GM21619 (cell line): ENCODE measurements at regions not wholly inside any gene's neighbourhood (a gene's known extent, or its start where the extent isn't known, plus 50 kb on each side); places are given as distances from the start of the nearest gene placed in this dataset.

Experiments
- ATAC-seq: cut with Tn5 transposase; IDR thresholded peaks from one replicate; pipeline ENCODE4 v1.9.1; 2021; ENCODE audit not compliant: unreplicated experiment

GRCh38 chr13:68696907-68697306 lies 1410.7 kb upstream of the ATXN8OS start:
- ATAC-seq: no peak

DNA sequence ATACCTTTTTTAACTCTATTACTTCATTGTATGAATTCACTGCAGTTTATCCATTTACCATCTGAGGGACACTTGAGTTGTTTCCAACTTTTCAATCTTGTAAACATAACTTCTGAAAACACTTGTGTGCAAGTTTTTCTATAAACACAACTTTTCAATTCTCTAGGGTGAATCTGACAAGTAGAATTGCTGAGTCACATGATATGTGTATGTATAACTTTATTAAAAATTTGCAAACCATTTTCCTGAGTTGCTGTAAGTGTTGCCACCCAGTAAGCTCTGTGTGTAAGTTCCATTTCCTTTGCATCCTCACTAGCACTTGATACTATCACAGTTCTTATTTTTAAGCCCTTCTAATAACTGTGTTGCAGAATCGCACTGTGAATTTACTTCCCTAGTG lies 1415.6 kb upstream of the ATXN8OS start:
- no peak for ATAC-seq

DNA sequence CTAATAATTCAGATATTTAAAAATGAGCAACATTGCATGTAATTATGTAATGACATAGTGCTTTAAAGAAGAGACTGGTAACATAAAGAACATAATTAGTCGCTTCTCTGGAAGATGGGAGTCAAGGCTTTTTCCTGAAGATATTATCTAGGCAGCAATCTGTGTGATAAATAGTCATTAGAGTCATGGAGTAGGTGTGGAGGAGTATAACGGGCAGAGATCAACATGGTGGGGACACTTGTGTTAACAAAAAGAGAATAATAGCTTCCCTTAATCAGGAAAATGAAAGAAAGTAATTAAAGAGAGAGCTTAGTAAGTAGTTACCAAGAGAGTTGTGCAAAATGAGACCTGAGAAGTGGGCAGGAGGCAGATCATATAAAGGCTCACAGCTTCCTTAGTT lies 1417.1 kb upstream of the ATXN8OS start:
- ATAC-seq: no peak

DNA sequence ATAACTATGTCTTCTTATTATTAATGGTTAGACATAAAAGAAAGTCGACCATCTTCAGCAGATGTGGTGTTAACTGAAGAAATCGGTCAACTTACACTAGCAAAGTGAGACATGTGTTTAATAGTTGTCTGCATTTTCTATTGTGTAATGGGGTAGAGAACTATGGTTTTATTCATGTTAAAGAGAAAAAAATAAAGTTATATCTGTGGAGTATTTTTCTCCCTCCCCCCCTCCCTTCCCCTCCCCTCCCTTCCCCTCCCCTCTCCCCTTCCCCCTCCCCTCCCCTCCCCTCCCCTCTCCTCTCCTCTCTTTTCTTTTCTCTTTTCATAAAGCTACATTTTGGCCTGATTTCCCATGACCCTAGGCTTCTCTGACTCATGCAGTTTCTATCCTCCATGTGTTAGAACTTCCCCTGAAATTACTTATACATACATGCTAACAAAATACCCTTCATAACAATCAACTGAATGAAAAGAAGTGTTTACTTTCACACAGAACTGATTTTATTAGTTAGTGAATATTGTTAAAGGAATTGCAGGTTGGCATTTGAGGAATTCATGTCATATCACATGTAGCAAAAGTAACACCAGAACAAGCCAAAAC lies 1431.0 kb upstream of the ATXN8OS start:
- ATAC-seq: no peak

DNA sequence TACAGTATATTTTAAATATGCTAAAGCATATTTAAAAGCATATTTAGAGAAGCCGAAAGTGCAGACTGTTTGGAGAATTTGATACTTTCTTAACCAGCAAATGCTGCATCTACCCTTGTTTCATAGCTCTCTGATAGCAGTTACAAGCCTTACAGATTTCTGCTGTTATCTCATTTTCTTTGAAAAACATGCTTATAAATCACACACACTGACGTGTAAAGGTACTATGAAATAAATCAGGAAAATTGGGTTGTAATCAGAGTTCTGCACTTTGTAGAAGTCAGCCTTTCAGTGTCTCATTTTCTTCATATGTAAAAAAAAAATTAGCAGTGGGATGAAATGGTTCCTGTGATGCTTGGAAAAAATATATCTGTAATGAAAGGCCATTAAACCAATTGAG lies 1432.4 kb upstream of the ATXN8OS start:
- no peak for ATAC-seq

DNA sequence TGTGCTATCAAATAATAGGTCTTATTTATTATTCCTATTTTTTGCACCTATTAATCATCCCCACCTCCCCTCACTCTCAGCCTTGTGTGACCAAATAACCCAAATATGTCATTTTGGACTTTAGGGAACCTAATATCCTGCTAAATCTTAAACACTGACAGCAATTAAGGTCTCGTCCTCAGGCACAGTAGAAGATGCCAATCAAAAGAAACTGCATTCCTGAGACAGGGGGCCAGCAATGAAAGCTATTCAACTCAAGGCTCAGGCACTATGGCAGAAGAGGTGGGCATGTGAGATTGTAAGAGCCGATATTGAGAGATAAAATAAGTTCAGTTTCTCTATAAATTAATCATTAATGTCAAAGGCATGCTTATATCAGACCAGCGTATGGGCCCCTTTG lies 1437.7 kb upstream of the PCDH9 start:
- no peak for ATAC-seq

GRCh38 chr13:68666774-68667397 lies 1436.8 kb upstream of the PCDH9 start:
- ATAC-seq: no peak

DNA sequence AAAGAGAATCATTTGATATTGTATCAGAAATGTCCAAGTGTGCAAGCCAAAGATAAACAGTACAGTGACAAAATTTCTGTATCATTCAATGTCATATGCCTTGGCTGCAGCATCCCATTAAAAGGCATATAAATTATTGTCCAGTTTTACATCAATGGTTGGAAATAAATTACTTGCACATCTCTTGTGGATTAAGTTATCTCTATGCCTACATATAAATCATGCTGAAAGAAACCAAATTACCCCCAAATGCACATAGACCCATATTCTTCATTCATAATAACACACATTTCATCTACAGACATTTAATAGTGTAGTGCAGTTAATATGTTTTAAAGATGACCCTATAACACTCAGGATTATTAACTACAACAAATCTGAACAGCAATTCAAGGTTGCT lies 1415.7 kb upstream of the PCDH9 start:
- no peak for ATAC-seq

- ATAC-seq: no peak
Observed at GRCh38 chr13:68644611-68645010, 1414.5 kb upstream of the PCDH9 start.

DNA sequence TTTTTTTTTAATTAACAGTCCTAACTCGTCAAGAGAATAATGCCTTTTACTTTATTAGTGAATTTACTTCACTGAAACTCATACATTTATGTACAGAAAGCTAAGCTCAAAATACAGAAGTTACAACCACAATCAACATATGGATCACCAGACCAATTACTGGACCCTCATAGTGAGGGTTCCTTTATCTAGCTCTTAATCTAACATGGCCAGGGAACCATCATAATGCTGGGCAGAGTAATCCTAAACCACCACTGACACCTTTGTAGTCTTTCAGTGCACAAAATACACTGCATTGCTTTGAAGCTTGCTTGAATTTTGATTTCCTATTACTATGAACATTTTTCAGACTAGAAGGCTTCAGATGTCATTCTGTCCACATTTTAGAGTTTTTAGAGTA lies 1406.6 kb upstream of the PCDH9 start:
- no peak for ATAC-seq

- no peak for ATAC-seq
Observed at GRCh38 chr13:68628994-68629393, 1398.9 kb upstream of the PCDH9 start.

DNA sequence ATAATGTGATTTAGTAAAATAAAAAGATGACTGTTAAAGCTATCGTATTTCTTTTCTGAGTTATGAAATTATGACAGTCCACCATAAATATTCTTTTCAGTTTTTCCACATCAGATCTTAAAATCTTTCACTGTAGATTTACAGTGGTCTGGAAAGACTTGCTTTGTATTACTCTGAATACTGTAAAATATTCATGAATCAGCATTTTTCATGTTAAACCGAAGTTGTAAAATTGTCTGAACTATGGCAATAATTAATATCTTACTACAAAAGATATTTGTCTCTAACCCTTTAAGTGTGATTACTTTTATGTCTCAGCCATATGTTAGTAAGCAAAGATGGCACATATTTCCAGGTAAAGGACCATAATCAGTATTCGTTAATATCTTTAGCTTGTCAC lies 1397.2 kb upstream of the PCDH9 start:
- no peak for ATAC-seq

GRCh38 chr13:68616600-68617222 lies 1386.6 kb upstream of the PCDH9 start:
- ATAC-seq: no peak

GRCh38 chr13:68609661-68610060 lies 1379.5 kb upstream of the PCDH9 start:
- no peak for ATAC-seq

DNA sequence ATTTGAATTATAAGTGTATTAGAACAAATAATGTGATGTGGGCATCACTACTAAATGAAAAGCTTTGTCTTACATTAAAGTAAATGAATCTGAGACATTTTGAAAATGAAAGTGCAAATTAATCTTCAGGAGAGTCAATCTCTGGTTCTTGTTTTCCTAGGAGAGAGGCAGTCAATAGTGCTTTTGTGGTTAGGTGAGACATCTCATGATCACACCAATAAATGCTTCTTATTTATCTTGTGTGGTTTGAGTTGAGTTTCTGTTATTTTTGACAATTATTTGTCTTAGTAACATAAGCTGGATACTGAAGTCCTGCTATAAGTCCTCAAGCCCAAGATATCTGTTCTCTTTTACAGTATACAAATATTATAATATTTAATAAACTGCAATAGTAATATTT lies 1378.0 kb upstream of the PCDH9 start:
- ATAC-seq: no peak

DNA sequence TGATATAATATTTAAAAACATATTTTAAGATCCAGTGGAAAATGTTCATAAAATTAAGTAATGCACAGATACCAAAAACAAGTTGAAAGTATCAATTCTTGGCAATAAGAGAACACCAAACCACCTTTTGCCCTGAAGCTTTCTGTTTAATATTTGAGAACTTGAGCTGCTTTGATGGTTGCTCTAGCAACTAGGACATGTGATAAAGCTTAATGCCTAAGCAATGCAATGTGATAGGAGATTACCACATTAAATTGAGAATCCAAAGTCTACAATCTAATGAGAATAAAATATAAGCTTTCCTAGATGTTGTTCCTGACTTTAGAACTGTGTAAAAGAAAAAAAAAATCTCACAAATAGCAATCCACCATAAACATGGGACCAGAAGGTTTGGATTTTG lies 1367.5 kb upstream of the PCDH9 start:
- ATAC-seq: no peak

GRCh38 chr13:68588623-68589022 lies 1358.5 kb upstream of the PCDH9 start:
- peak; percentile 99 for ATAC-seq

DNA sequence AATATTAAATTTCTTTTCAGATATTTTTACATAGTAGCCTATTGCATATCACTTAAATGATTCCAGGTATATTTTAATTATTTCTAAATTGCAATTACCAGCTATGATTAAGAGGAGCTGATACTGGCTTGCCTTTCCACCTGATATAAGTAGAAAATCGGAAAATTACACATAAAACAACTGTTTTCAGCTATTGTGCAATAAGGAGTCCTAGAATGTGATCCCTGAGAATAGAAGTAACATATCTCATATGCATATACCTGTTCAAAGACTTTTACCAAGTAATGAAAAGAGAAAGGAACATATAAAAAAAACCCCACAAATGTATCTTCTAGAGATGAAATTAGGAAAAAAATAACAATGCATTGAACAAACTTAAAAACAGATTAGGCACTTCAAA lies 1354.6 kb upstream of the PCDH9 start:
- no peak for ATAC-seq

GRCh38 chr13:68574053-68574452 lies 1343.9 kb upstream of the PCDH9 start:
- no peak for ATAC-seq

DNA sequence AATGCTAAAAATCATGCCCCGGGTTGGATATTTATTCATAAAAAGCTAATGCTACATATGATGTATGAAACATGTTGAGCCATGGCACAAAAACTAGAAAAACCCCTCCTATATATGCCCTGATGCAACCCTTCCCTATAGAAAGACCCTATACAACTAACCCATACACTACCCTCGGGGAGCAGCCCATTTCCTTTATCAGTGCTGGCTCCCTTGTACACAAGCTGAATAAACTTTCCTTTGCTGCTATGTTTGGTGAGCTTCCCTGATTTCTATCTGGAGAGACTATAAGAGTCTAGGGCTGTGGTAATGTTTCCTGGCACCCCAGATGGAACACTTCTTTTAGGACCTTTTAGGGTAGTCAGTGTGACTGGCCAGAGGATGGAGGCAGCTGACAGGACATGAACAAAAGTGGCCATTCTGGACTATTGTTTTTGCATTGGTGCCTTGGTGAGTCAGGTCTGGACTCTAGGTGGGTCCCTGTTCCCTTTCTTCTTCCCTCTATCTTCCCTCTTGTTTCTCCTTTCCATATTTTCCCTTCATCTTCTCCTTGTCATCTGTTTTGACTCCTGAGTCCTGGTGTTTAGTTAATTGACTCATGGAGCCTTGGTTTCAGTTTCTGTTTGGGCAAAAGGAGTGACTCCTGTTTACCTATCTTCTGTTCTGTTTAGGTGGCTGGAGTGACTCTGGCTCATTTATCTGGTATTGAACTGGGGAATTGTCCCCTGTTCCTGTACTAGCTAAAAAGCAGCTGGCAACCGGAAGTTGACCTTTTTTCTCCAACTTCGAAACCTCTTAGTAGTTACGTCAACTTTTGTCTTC lies 1321.8 kb upstream of the PCDH9 start:
- ATAC-seq: no peak

GRCh38 chr13:68550330-68550729 lies 1320.2 kb upstream of the PCDH9 start:
- peak; percentile 66 for ATAC-seq

GRCh38 chr13:68540244-68540643 lies 1310.1 kb upstream of the PCDH9 start:
- ATAC-seq: no peak
